Right renal pelvis (tissue), 4 donors: ENCODE measurements at regions not wholly inside any gene's neighbourhood (a gene's known extent, or its start where the extent isn't known, plus 50 kb on each side); places are given as distances from the start of the nearest gene placed in this dataset.

Experiments used
- DNase-seq, 4 donors: peaks; one replicate each; pipeline ENCODE4 v3.0.0-alpha.2; 2013; ENCODE audit warnings: low read depth in 4 of 4, low spot score in 3 of 4, missing footprints in 1 of 4

GRCh38 chr18:44258576-44258975 is 422.1 kb upstream of the SETBP1 start:
- no peak for DNase-seq

DNA sequence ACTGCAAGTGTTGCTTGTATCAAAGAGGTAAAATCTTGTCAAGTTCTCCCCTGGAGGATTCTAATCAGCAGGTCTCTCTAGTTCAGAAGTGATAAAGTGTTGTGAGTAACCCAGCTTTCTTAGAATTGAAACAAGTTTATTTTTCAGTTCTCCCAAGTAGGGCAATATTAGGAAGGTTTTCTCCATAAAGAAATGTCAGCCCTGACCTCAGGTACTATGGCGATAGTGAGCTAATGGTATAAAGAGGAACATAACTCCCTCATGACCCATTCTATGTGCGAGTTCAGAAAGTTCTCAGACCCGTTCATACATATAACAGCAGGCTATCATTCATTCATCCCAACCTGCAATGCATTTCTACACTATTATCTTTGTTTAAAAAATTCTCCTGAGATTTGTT is 421.1 kb upstream of the SETBP1 start:
- DNase-seq, result no peak

GRCh38 chr18:44265437-44265836 is 415.3 kb upstream of the SETBP1 start:
- no peak for DNase-seq

- DNase-seq, result no peak
These were observed 407.4 kb upstream of the SETBP1 start for GRCh38 chr18:44273298-44273697.

- DNase-seq, result no peak
These were observed 400.2 kb upstream of the SETBP1 start for GRCh38 chr18:44280479-44280878.

DNA sequence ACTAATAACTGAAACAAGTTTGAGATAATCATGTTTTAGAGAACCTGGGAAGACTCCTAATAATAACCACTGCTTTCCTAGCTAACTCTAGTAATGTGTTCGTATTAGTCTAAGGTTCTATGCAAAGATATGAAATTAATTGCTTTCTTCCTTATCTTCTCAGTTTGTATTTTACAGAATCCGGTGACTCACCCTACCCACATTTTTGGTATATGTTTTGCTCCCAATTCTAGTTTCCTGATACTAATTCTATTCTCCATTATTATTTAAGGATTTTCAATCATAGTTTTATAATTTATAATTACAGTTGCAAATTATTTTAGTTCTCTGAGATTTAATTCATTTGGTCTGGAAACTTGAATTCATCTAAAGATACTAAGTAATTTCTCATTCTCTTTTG is 394.6 kb upstream of the SETBP1 start:
- no peak for DNase-seq

- DNase-seq, result no peak
These were observed 390.2 kb upstream of the SETBP1 start for GRCh38 chr18:44290366-44290977.

- DNase-seq, result no peak
These were observed 382.1 kb upstream of the SETBP1 start for GRCh38 chr18:44298566-44298965.

DNA sequence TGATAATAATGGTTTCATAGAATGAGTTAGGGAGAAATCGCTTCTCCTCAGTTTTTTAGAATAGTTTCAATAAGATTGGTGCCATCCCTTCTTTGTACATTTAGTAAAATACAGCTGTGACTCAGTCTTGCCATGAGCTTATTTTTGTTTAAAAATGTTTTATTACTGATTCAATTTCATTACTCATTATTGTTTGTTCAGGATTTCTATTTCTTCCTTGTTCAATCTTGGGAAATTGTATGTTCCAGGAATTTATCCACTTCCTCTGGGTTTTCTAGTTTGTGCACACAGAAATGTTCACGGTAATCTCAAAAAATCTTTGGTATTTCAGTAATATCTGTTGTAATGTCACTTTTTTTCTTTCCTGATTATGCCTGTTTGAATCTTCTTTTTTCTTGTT is 371.5 kb upstream of the SETBP1 start:
- DNase-seq, result no peak

- no peak for DNase-seq
These were observed 359.8 kb upstream of the SETBP1 start for GRCh38 chr18:44320619-44321460.

DNA sequence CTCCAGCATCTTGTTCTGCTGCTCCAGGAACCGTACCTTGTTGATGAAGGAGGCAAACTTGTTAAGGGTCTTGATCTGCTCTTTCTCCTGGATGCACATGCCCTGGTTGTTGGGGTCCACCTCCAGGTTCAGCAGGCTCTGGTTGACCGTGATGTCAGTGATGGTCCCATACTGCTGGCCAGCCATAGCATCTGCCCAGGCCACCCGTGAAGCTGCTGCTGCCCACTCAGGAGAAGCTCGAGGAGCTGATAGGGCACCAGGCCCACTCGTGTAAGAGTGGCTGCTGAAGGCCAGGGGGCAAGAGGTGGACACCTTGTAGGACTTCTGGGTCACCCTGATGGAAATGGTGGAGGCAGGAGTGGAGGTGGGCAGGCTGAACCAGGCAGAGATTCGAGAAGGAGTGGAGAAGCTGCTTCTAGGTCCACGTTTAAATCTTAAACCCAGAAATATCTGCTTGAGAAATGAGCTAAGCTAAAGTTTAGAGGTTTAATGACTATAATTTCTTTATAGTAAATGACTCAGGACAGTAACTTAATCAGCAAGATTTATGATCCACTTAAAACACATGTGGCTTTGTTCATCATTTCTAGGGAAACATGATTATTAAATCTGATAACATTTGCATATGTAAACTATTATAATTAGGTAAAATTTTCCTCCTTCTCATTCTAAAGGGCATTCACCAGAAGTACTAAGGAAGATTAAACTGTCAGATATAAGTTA is 358.7 kb upstream of the SETBP1 start:
- no peak for DNase-seq

DNA sequence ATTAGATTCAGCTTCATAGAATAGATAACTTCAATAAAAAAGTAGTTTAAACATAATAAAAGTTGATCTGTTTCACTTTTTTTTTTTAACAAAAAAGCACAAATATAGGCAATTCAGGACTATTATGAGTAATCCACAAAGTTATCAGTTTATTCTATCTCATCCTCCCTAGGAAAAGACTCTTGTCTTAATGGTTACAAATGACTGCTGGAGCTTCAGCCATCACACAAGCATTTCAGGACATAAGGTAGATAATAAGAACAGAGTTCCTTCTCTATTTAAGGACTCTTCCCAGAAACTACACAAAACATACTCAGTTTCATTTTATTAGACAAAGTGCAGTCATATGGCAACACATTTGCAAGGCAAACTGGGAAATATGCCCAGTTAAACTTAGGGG is 357.6 kb upstream of the SETBP1 start:
- no peak for DNase-seq

GRCh38 chr18:44324361-44324760 is 356.3 kb upstream of the SETBP1 start:
- no peak for DNase-seq

- peak; percentile 19 to 38 (median 28) for DNase-seq
These were observed 354.6 kb upstream of the SETBP1 start for GRCh38 chr18:44325903-44326635.

- DNase-seq, result no peak
These were observed 348.8 kb upstream of the SETBP1 start for GRCh38 chr18:44331656-44332570.

GRCh38 chr18:44341759-44342158 is 338.9 kb upstream of the SETBP1 start:
- no peak for DNase-seq

DNA sequence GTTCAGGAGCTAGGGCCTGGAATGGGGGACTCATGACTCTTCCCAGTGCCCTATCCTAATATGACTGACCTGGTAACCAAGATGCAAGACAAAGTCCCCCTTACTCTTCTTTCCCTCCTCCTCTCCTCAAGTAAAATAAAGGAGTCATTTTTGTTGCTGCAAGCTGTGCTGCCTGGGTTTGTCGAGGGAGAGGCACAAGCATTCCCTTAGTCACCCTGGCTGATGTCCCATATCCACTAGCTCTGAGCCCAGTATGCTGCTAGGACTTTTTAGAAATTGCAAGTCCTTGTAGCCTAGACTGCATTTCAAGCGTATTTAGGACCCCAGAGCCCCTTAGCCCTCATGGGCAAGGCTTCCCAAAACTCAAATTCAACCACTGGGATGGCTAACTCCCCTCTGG is 338.5 kb upstream of the SETBP1 start:
- DNase-seq, result no peak

GRCh38 chr18:44342946-44343345 is 337.7 kb upstream of the SETBP1 start:
- no peak for DNase-seq

DNA sequence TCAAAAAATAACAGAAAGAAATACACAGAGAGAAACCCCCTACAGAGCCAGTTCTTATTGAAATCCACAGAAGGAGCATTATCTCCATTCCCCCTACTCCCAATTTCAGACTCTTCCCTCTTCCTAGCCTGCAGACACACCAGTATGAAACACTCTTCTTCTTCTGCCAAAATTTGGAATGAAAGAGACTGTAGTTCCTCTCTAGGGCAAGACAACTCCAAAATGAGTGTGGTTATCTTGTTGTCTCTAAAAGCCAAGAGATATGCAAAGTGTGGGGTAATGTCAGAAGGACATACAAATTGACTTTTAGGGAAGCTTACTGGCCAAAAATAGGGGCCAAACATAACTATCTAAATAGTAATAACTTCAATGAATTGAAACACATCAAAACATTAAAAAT is 337.1 kb upstream of the SETBP1 start:
- DNase-seq, result no peak

- no peak for DNase-seq
These were observed 324.0 kb upstream of the SETBP1 start for GRCh38 chr18:44356566-44357157.
